Stomach (tissue), 4 donors: ENCODE measurements at regions not wholly inside any gene's neighbourhood (a gene's known extent, or its start where the extent isn't known, plus 50 kb on each side); places are given as distances from the start of the nearest gene placed in this dataset.

Experiments used
- EP300 ChIP-seq: sonication (generic); formaldehyde crosslinking; IDR thresholded peaks from one replicate; pipeline ENCODE4 v1.6.1; 2017; ENCODE audit warnings: antibody characterized with exemption
- POLR2AphosphoS5 ChIP-seq, 3 donors: sonication (generic); formaldehyde crosslinking; IDR thresholded peaks; one replicate each; pipeline ENCODE4 v1.6.1; 2016; ENCODE audit warnings: antibody characterized with exemption in 3 of 3

DNA sequence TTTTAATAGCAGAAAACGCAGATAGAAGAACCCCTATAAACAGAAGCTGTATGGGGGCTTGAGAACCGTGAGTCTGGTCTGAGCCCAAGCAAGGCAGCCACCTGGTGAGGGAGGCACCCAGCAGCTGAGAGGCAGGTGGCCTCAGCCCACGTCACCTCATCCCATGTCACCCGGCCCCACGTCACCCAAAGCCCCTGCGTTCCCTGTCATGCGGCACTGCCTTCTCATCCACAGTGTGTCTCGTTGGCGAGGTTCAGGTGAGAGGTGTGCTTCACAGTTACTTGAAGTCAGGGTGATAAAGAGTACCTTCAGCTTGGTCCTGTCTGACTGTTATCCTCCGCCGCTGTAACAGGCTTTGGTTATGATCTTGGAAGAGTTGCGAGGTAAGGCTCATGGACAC lies 80.6 kb upstream of the IRX4 start:
- TF ChIP-seq POLR2AphosphoS5 (IDR thresholded peaks at IDR 0.05) = no peak
- no peak for TF ChIP-seq EP300
